H9 (cell line): ENCODE measurements at regions not wholly inside any gene's neighbourhood (a gene's known extent, or its start where the extent isn't known, plus 50 kb on each side); places are given as distances from the start of the nearest gene placed in this dataset.
"Not testable (repeated sequence)": the region's sequence is repeated elsewhere in the genome, so short reads cannot be mapped to it uniquely, and the experiment has no call there.

Experiments used
- DNase-seq: peaks from one replicate; pipeline ENCODE4 v3.0.0-alpha.2; 2017
- H2AFZ ChIP-seq: one replicate; pipeline ENCODE4 v1.6.1; 2013; ENCODE audit warnings: mild to moderate bottlenecking, low read length, control low read depth, moderate library complexity
- H2AK5ac ChIP-seq: 2 replicates; pipeline ENCODE4 v1.6.1; 2013; ENCODE audit warnings: low read length, control low read depth, mixed read lengths; ENCODE audit not compliant: insufficient read length
- H2BK120ac ChIP-seq: one replicate; pipeline ENCODE4 v1.6.1; 2013; ENCODE audit warnings: low read depth, mild to moderate bottlenecking, low read length, control low read depth, inconsistent platforms; ENCODE audit not compliant: poor library complexity, severe bottlenecking
- H2BK12ac ChIP-seq: 2 replicates; pipeline ENCODE4 v1.6.1; 2013; ENCODE audit warnings: low read length, control low read depth, mixed read lengths, low read depth; ENCODE audit not compliant: insufficient read length
- H2BK15ac ChIP-seq: 2 replicates; pipeline ENCODE4 v1.6.1; 2013; ENCODE audit warnings: low read depth, low read length, control low read depth
- H2BK20ac ChIP-seq: one replicate; pipeline ENCODE4 v1.6.1; 2013; ENCODE audit warnings: low read depth, mild to moderate bottlenecking, low read length, control low read depth, inconsistent platforms; ENCODE audit not compliant: poor library complexity, severe bottlenecking
- H2BK5ac ChIP-seq: 2 replicates; pipeline ENCODE4 v1.6.1; 2013; ENCODE audit warnings: low read length, control low read depth, mixed read lengths; ENCODE audit not compliant: insufficient read length
- H3K14ac ChIP-seq: 2 replicates; pipeline ENCODE4 v1.6.1; 2013; ENCODE audit warnings: low read length, control low read depth; ENCODE audit not compliant: insufficient read depth
- H3K18ac ChIP-seq: 2 replicates; pipeline ENCODE4 v1.6.1; 2013; ENCODE audit warnings: low read depth, mild to moderate bottlenecking, mixed read lengths, low read length, control low read depth; ENCODE audit not compliant: insufficient read length
- H3K23ac ChIP-seq: 2 replicates; pipeline ENCODE4 v1.6.1; 2013; ENCODE audit warnings: low read length, control low read depth, mixed read lengths, low read depth; ENCODE audit not compliant: insufficient read length
- H3K23me2 ChIP-seq: 2 replicates; pipeline ENCODE4 v1.6.1; 2013; ENCODE audit warnings: low read depth, mild to moderate bottlenecking, mixed read lengths, low read length, control low read depth; ENCODE audit not compliant: insufficient read length, poor library complexity, severe bottlenecking
- H3K27ac ChIP-seq: 2 replicates; pipeline ENCODE4 v1.5.1; 2013; ENCODE audit warnings: low read length, control low read depth, mixed read lengths, low read depth; ENCODE audit not compliant: insufficient read length
- H3K27me3 ChIP-seq: 2 replicates; pipeline ENCODE4 v1.6.1; 2013; ENCODE audit warnings: low read length, control low read depth, inconsistent platforms; ENCODE audit not compliant: insufficient read depth
- H3K4ac ChIP-seq: 2 replicates; pipeline ENCODE4 v1.6.1; 2013; ENCODE audit warnings: low read depth, mild to moderate bottlenecking, control low read depth, inconsistent platforms, low read length, moderate library complexity
- H3K4me1 ChIP-seq: 2 replicates; pipeline ENCODE4 v1.6.1; 2013; ENCODE audit warnings: low read length, control low read depth, inconsistent platforms; ENCODE audit not compliant: insufficient read depth
- H3K4me2 ChIP-seq: 2 replicates; pipeline ENCODE4 v1.6.1; 2013; ENCODE audit warnings: low read length, control low read depth, mixed read lengths; ENCODE audit not compliant: insufficient read length, insufficient read depth
- H3K56ac ChIP-seq: 2 replicates; pipeline ENCODE4 v1.6.1; 2013; ENCODE audit warnings: low read depth, mild to moderate bottlenecking, mixed read lengths, low read length, control low read depth; ENCODE audit not compliant: insufficient read length
- H3K79me1 ChIP-seq: 2 replicates; pipeline ENCODE4 v1.6.1; 2013; ENCODE audit warnings: low read depth, mild to moderate bottlenecking, moderate library complexity, low read length, control low read depth, inconsistent platforms; ENCODE audit not compliant: insufficient read depth, poor library complexity, severe bottlenecking
- H3K79me2 ChIP-seq: 2 replicates; pipeline ENCODE4 v1.6.1; 2013; ENCODE audit warnings: low read length, control low read depth, inconsistent platforms; ENCODE audit not compliant: insufficient read depth
- H3K9ac ChIP-seq: 2 replicates; pipeline ENCODE4 v1.6.1; 2013; ENCODE audit warnings: low read length, control low read depth, mixed read lengths; ENCODE audit not compliant: insufficient read length; ENCODE audit errors: extremely low read depth
- H3K9me3 ChIP-seq: one replicate; pipeline ENCODE4 v1.6.1; 2013; ENCODE audit warnings: low read depth, low read length, inconsistent platforms; ENCODE audit not compliant: control insufficient read depth
- H3T11ph ChIP-seq: one replicate; pipeline ENCODE4 v1.6.1; 2013; ENCODE audit warnings: mild to moderate bottlenecking, low read length, control low read depth, inconsistent platforms
- H4K20me1 ChIP-seq: one replicate; pipeline ENCODE4 v1.6.1; 2013; ENCODE audit not compliant: control insufficient read depth, insufficient read length, insufficient read depth
- H4K5ac ChIP-seq: 2 replicates; pipeline ENCODE4 v1.6.1; 2013; ENCODE audit warnings: low read depth, mild to moderate bottlenecking, mixed read lengths, low read length, control low read depth; ENCODE audit not compliant: insufficient read length
- H4K8ac ChIP-seq: replicated peaks from 2 replicates; pipeline ENCODE4 v1.6.1; 2013; ENCODE audit warnings: low read length, control low read depth, mixed read lengths, low read depth; ENCODE audit not compliant: insufficient read length
- H4K91ac ChIP-seq: 2 replicates; pipeline ENCODE4 v1.6.1; 2013; ENCODE audit warnings: low read depth, mild to moderate bottlenecking, moderate library complexity, mixed read lengths, low read length, control low read depth; ENCODE audit not compliant: insufficient read length
- H3K27ac Mint-ChIP-seq, 3 experiments: 2 replicates in 2 of 3; 3 replicates in 1 of 3; pipeline ENCODE4 v1.8.0; 2020 to 2021; ENCODE audit warnings: mixed read lengths in 3 of 3, mild to moderate bottlenecking in 1 of 3, moderate library complexity in 1 of 3
- H3K27me3 Mint-ChIP-seq: 2 replicates; pipeline ENCODE4 v1.8.0; 2021; ENCODE audit warnings: low read depth, mild to moderate bottlenecking, moderate library complexity, mixed read lengths
- H3K36me3 Mint-ChIP-seq, 3 experiments: 2 replicates in 2 of 3; 3 replicates in 1 of 3; pipeline ENCODE4 v1.8.0; 2020 to 2021; ENCODE audit warnings: low read depth in 3 of 3, mixed read lengths in 3 of 3; ENCODE audit not compliant: insufficient read depth in 1 of 3
- H3K4me1 Mint-ChIP-seq, 2 experiments: 2 replicates each; pipeline ENCODE4 v1.8.0; 2020; ENCODE audit warnings: mixed read lengths in 2 of 2
- H3K4me3 Mint-ChIP-seq, 2 experiments: 2 replicates in 1 of 2; 3 replicates in 1 of 2; pipeline ENCODE4 v1.8.0; 2020 to 2021; ENCODE audit warnings: mild to moderate bottlenecking in 2 of 2, mixed read lengths in 2 of 2, moderate library complexity in 1 of 2
- H3K9me3 Mint-ChIP-seq, 2 experiments: 2 replicates in 1 of 2; 3 replicates in 1 of 2; pipeline ENCODE4 v1.8.0; 2020; ENCODE audit warnings: mild to moderate bottlenecking in 2 of 2, mixed read lengths in 2 of 2, moderate library complexity in 1 of 2
- CTCF ChIP-seq: fragments of 200-600 bp; sonication (generic); conservative IDR thresholded peaks from 3 replicates; pipeline ENCODE4 v1.8.0; 2021; ENCODE audit warnings: antibody characterized with exemption, mild to moderate bottlenecking
- WGBS: extraction: QIAGEN DNeasy Blood & Tissue Kit; methylation state at CpG from one replicate; pipeline ENCODE4 v1.1.7; 2013; ENCODE audit warnings: missing lambda C conversion rate, low lambda C conversion rate, mixed read lengths; ENCODE audit not compliant: insufficient read length; ENCODE audit errors: extremely low coverage; 5-methylcytosine and 5-hydroxymethylcytosine counted together

- Histone ChIP-seq H3K79me1 (no peaks in the 10 kb centered on the region), H2AK5ac (no peak overlapping the region)
- no peak for TF ChIP-seq CTCF
These were observed 272.7 kb upstream of the VWC2 start for GRCh38 chr7:49500741-49501140.

GRCh38 chr7:49507206-49507605 lies 266.2 kb upstream of the VWC2 start:
- H3K4me3 Mint-ChIP-seq, H3K27me3 Mint-ChIP-seq, H3K4me2 ChIP-seq, H4K91ac ChIP-seq, H3K23ac ChIP-seq, H3K9me3 ChIP-seq, H3K56ac ChIP-seq, H3K36me3 Mint-ChIP-seq, H2BK20ac ChIP-seq, H3K79me2 ChIP-seq, H3K4me1 ChIP-seq, H4K5ac ChIP-seq, DNase-seq, H3K27me3 ChIP-seq, H2AFZ ChIP-seq, H2AK5ac ChIP-seq, H3T11ph ChIP-seq, H3K18ac ChIP-seq, H2BK5ac ChIP-seq, H3K79me1 ChIP-seq, H2BK15ac ChIP-seq, H3K23me2 ChIP-seq, H4K20me1 ChIP-seq, H3K27ac Mint-ChIP-seq, H3K4ac ChIP-seq, H2BK120ac ChIP-seq, H2BK12ac ChIP-seq, H3K9me3 Mint-ChIP-seq, H3K27ac ChIP-seq, H4K8ac ChIP-seq, H3K9ac ChIP-seq, H3K14ac ChIP-seq: not testable (repeated sequence)
- H3K4me1 Mint-ChIP-seq, result peaks cover 8 to 23% of the 10 kb centered on the region in 2 experiments
- no CpG with 5 or more reads among the region's 2 CpGs for WGBS

More at GRCh38 chr7:49500741-49501140, 272.7 kb upstream of the VWC2 start:
- Mint-ChIP-seq H3K9me3 (no peaks in the 10 kb centered on the region), H3K27me3 (no peaks in the 10 kb centered on the region), H3K4me3 (no peak overlapping the region), H3K36me3 (no peaks in the 10 kb centered on the region; a peak in 1 of 7 replicates), H3K4me1 (peaks cover 0 to 17% of the 10 kb centered on the region in 2 experiments; a peak in 1 of 4 replicates), H3K27ac (no peak overlapping the region)
- Histone ChIP-seq H4K20me1 (no peaks in the 10 kb centered on the region), H3K56ac (no peak overlapping the region), H2BK5ac (no peak overlapping the region), H3K79me2 (no peaks in the 10 kb centered on the region), H3K23ac (no peak overlapping the region), H2BK12ac (no peak overlapping the region), H2BK20ac (no peak overlapping the region), H2BK15ac (no peak overlapping the region), H4K91ac (no peak overlapping the region), H2AFZ (no peak overlapping the region), H4K8ac (no peak overlapping the region), H3K4me2 (no peak overlapping the region), H3K4me1 (no peaks in the 10 kb centered on the region; the same call in 1 of the 2 replicates), H3K14ac (no peak overlapping the region), H2BK120ac (no peak overlapping the region), H3K9me3 (no peaks in the 10 kb centered on the region), H3K23me2 (no peaks in the 10 kb centered on the region), H3T11ph (no peak overlapping the region), H3K27ac (no peak overlapping the region), H4K5ac (no peak overlapping the region), H3K9ac (no peak overlapping the region), H3K4ac (no peak overlapping the region), H3K18ac (no peak overlapping the region), H3K27me3 (no peaks in the 10 kb centered on the region)
- no peak for DNase-seq
- no CpG with 5 or more reads among the region's 2 CpGs for WGBS
